GM12878 (cell line): ENCODE measurements at regions not wholly inside any gene's neighbourhood (a gene's known extent, or its start where the extent isn't known, plus 50 kb on each side); places are given as distances from the start of the nearest gene placed in this dataset.

ENCODE experiments used
- ATAC-seq: fragments of 200-7000 bp; cut with Tn5 transposase; 3 replicates; pipeline ENCODE4 v1.9.1; 2020; ENCODE audit warnings: mild to moderate bottlenecking, moderate library complexity
- BruUV-seq: library from RNA; stranded (reverse); fragments of 400-500 nt; replicated peaks from 2 replicates; lab custom pipeline; 2021; lab: Mats Ljungman, UMichigan
- CTCF ChIA-PET: fragments of 300-600 bp; sonication (Branson Sonifier 250); formaldehyde crosslinking; extraction: SDS; loops from one replicate; lab custom pipeline; 2021; ENCODE audit warnings: inconsistent platforms; lab: Yijun Ruan, JAX
- POLR2A ChIA-PET: fragments of 350-600 bp; formaldehyde crosslinking; extraction: SDS; loops from one replicate; lab custom pipeline; 2021; ENCODE audit warnings: inconsistent platforms; lab: Charles Lee
- RAD21 ChIA-PET: fragments of 300-600 bp; sonication (Branson Sonifier 250); formaldehyde crosslinking; loops from one replicate; lab custom pipeline; 2023; ENCODE audit warnings: antibody characterized with exemption; ENCODE audit not compliant: unreplicated experiment; lab: Charles Lee
- SMC1A ChIA-PET: fragments of 300-600 bp; sonication (Branson Sonifier 250); formaldehyde crosslinking; loops from one replicate; lab custom pipeline; 2023; ENCODE audit not compliant: unreplicated experiment, uncharacterized antibody; lab: Charles Lee
- DNase-seq: peaks from one replicate; pipeline ENCODE4 v3.0.0-alpha.2; 2011; ENCODE audit warnings: low read depth, low spot score
- FAIRE-seq: peaks from 3 replicates; lab custom pipeline; 2011; peaks lifted over from hg19 to GRCh38; lab: Jason Lieb, UNC
- H2AFZ ChIP-seq: 2 replicates; pipeline ENCODE4 v1.6.0; 2011; ENCODE audit warnings: low read depth, low read length, control low read depth; ENCODE audit not compliant: control insufficient read depth
- H3K27ac ChIP-seq: 2 replicates; pipeline ENCODE4 v1.5.1; 2011; ENCODE audit warnings: control low read depth; ENCODE audit not compliant: control insufficient read depth, insufficient read depth
- H3K27me3 ChIP-seq, 2 experiments: replicated peaks in 1 of 2; 2 replicates each; pipeline versions ENCODE4 v1.6.0 to v1.6.1; 2011; ENCODE audit warnings: low read length in 1 of 2; ENCODE audit not compliant: control insufficient read depth in 2 of 2, insufficient read depth in 2 of 2
- H3K36me3 ChIP-seq, 2 experiments: 2 replicates each; pipeline ENCODE4 v1.5.1; 2011; ENCODE audit warnings: low read length in 1 of 2; ENCODE audit not compliant: control insufficient read depth in 2 of 2, insufficient read depth in 2 of 2
- H3K4me1 ChIP-seq: 2 replicates; pipeline ENCODE4 v1.6.1; 2011; ENCODE audit warnings: mild to moderate bottlenecking, low read length, moderate library complexity, mixed read lengths; ENCODE audit not compliant: control insufficient read depth, insufficient read depth
- H3K4me2 ChIP-seq: 2 replicates; pipeline ENCODE4 v1.6.0; 2011; ENCODE audit warnings: control low read depth; ENCODE audit not compliant: control insufficient read depth, insufficient read depth
- H3K4me3 ChIP-seq: fragments of 200-600 bp; sonication (generic); 2 replicates; pipeline ENCODE4 v1.5.1; 2016
- H3K79me2 ChIP-seq: 2 replicates; pipeline ENCODE4 v1.6.0; 2011; ENCODE audit warnings: low read length; ENCODE audit not compliant: control insufficient read depth, insufficient read depth
- H3K9ac ChIP-seq: 2 replicates; pipeline ENCODE4 v1.8.0; 2011; ENCODE audit warnings: low read length, control low read depth, mixed read lengths; ENCODE audit not compliant: control insufficient read depth, insufficient read depth
- H3K9me3 ChIP-seq: replicated peaks from 3 replicates; pipeline ENCODE4 v1.5.1; 2011; ENCODE audit warnings: mild to moderate bottlenecking, low read length; ENCODE audit not compliant: control insufficient read depth, insufficient read depth
- H4K20me1 ChIP-seq: 2 replicates; pipeline ENCODE4 v1.6.0; 2011; ENCODE audit not compliant: control insufficient read depth, insufficient read depth
- CBFB ChIP-seq: IDR thresholded peaks from 2 replicates; pipeline ENCODE4 v1.6.1; 2016; ENCODE audit warnings: antibody characterized with exemption, low read depth
- CHD4 ChIP-seq: fragments of 200-600 bp; sonication (generic); IDR thresholded peaks from 2 replicates; pipeline ENCODE4 v1.6.1; 2016; ENCODE audit warnings: mild to moderate bottlenecking
- DPF2 ChIP-seq: fragments of 450-650 bp; IDR thresholded peaks from 2 replicates; pipeline ENCODE4 v1.6.1; 2017; ENCODE audit warnings: mild to moderate bottlenecking
- TARDBP ChIP-seq: IDR thresholded peaks from 2 replicates; pipeline ENCODE4 v1.6.1; 2016; ENCODE audit warnings: borderline replicate concordance
- TBL1XR1 ChIP-seq: IDR thresholded peaks from 2 replicates; pipeline ENCODE4 v1.6.1; 2012; ENCODE audit warnings: low read depth, low read length, improper control_type of control experiment
- ZNF24 ChIP-seq: fragments of 450-650 bp; IDR thresholded peaks from 2 replicates; pipeline ENCODE4 v1.6.1; 2017; ENCODE audit warnings: antibody characterized with exemption, mild to moderate bottlenecking
- ZZZ3 ChIP-seq: IDR thresholded peaks from 2 replicates; pipeline ENCODE4 v1.6.1; 2011; ENCODE audit warnings: low read depth; ENCODE audit not compliant: control insufficient read depth, insufficient read length
- WGBS: methylation state at CpG from one replicate; pipeline ENCODE4 v1.1.6; 2016; ENCODE audit warnings: low lambda C conversion rate; ENCODE audit not compliant: insufficient replicate concordance, insufficient coverage; ENCODE audit errors: missing lambda C conversion rate; 5-methylcytosine and 5-hydroxymethylcytosine counted together
- in situ Hi-C: fragments of 300-500 bp; cut with MboI; formaldehyde crosslinking; loops from 9 replicates; pipeline ENCODE4 v1.14.3; 2018; ENCODE audit warnings: mixed read lengths
- intact Hi-C: fragments of 100-400 bp; cut with micrococcal nuclease; formaldehyde crosslinking; loops from one replicate; pipeline ENCODE4 v1.14.2; 2022; ENCODE audit not compliant: unreplicated experiment
- TF ChIP-seq, protein P1 (sequence below), 3 experiments: IDR thresholded peaks in 2 of 3; conservative IDR thresholded peaks in 1 of 3; 2 replicates each; pipeline ENCODE4 v1.5.1; 2011; ENCODE audit warnings: low read depth in 3 of 3, low read length in 3 of 3, mild to moderate bottlenecking in 3 of 3, control low read depth in 2 of 3, moderate library complexity in 2 of 3, inconsistent platforms in 1 of 3, mixed read lengths in 1 of 3; ENCODE audit not compliant: control insufficient read depth in 2 of 3, insufficient read depth in 1 of 3; ENCODE audit errors: extremely low read depth in 1 of 3
- TF ChIP-seq, protein P2 (sequence below): IDR thresholded peaks from 2 replicates; pipeline ENCODE4 v1.6.1; 2012; ENCODE audit warnings: low read depth, low read length, improper control_type of control experiment
- TF ChIP-seq, protein P3 (sequence below): fragments of 450-650 bp; IDR thresholded peaks from 2 replicates; pipeline ENCODE4 v1.6.1; 2016; ENCODE audit warnings: mild to moderate bottlenecking
- TF ChIP-seq, protein P4 (sequence below): fragments of 450-650 bp; IDR thresholded peaks from 2 replicates; pipeline ENCODE4 v1.6.1; 2017; ENCODE audit warnings: low read depth, mild to moderate bottlenecking, moderate library complexity
- TF ChIP-seq, protein P5 (sequence below): IDR thresholded peaks from 2 replicates; pipeline ENCODE4 v1.6.1; 2012; ENCODE audit warnings: low read depth, low read length, improper control_type of control experiment
- TF ChIP-seq, protein P6 (sequence below): fragments of 450-650 bp; IDR thresholded peaks from 2 replicates; pipeline ENCODE4 v1.6.1; 2017; ENCODE audit warnings: borderline replicate concordance

DNA sequence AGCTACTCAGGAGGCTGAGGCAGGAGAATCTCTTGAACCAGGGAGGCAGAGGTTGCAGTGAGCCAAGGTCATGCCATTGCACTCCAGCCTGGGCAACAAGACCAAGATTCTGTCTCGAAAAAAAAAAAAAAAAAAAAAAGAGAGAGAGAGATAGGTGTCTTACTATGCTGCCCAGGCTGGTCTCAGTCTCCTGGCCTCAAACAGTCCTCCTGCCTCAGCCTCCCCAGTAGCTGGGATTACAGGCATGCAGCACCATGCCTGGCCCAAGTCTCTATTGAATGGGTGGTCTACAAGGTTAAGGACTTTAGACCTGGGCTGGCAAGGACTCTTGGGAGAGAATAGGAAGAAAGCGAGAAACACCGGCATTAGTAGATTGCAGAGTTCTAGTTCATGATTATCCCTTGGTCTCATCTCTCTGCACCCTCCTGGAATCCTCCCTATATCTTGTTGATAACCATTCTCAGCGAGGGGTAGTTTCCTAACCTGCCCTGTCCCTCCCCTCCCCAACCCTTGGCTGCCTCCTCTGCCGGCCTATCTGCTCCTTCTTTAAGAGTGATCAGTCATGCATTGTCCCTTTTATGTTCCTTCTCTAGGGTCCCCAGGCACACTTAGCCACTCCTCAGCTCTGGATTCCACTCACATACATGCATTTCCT lies 128.1 kb upstream of the MAP1LC3B2 start:
- Histone ChIP-seq H3K4me3 (no peak overlapping the region), H3K27me3 (peaks cover 0 to 1% of the 10 kb centered on the region in 2 experiments; a peak in 3 of 4 replicates), H3K4me1 (no peaks in the 10 kb centered on the region), H3K9ac (no peak overlapping the region), H3K4me2 (no peak overlapping the region), H3K79me2 (no peaks in the 10 kb centered on the region), H2AFZ (no peak overlapping the region), H3K9me3 (no peaks in the 10 kb centered on the region; the same call in 2 of the 3 replicates), H4K20me1 (no peaks in the 10 kb centered on the region; the same call in 1 of the 2 replicates), H3K36me3 (no peaks in the 10 kb centered on the region), H3K27ac (no peak overlapping the region)
- SMC1A ChIA-PET: interaction anchor here (0.6 kb wide), 1 partner anchor 85 kb away, joined by 3 read pairs; no protein-coding TSS in a partner anchor
- BruUV-seq: no TSS peak
- ATAC-seq (no peak), DNase-seq (no peak), FAIRE-seq (no peak)
- POLR2A ChIA-PET: interaction anchor here (0.6 kb wide), 1 partner anchor 242 kb away, joined by 5 read pairs; no protein-coding TSS in a partner anchor
- in situ Hi-C loops (no loop called here), intact Hi-C loops (no loop called here)
- CTCF ChIA-PET: no interaction called here
- RAD21 ChIA-PET: interaction anchor here (0.7 kb wide), 1 partner anchor 273 kb away, joined by 3 read pairs; no protein-coding TSS in a partner anchor
- 53% methylated on average over 4 of the region's 5 CpGs for WGBS
- no peak for TF ChIP-seq CBFB
- TF ChIP-seq, protein P1, sequence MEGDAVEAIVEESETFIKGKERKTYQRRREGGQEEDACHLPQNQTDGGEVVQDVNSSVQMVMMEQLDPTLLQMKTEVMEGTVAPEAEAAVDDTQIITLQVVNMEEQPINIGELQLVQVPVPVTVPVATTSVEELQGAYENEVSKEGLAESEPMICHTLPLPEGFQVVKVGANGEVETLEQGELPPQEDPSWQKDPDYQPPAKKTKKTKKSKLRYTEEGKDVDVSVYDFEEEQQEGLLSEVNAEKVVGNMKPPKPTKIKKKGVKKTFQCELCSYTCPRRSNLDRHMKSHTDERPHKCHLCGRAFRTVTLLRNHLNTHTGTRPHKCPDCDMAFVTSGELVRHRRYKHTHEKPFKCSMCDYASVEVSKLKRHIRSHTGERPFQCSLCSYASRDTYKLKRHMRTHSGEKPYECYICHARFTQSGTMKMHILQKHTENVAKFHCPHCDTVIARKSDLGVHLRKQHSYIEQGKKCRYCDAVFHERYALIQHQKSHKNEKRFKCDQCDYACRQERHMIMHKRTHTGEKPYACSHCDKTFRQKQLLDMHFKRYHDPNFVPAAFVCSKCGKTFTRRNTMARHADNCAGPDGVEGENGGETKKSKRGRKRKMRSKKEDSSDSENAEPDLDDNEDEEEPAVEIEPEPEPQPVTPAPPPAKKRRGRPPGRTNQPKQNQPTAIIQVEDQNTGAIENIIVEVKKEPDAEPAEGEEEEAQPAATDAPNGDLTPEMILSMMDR (IDR thresholded peaks at IDR 0.05 in 2 of 3, conservative IDR thresholded peaks at IDR 0.05 in 1 of 3; ENCODE audit: control insufficient read depth in 2 of 3, extremely low read depth in 1 of 3, insufficient read depth in 1 of 3, low read depth in 3 of 3, low read length in 3 of 3): no peak
- TF ChIP-seq, protein P2, sequence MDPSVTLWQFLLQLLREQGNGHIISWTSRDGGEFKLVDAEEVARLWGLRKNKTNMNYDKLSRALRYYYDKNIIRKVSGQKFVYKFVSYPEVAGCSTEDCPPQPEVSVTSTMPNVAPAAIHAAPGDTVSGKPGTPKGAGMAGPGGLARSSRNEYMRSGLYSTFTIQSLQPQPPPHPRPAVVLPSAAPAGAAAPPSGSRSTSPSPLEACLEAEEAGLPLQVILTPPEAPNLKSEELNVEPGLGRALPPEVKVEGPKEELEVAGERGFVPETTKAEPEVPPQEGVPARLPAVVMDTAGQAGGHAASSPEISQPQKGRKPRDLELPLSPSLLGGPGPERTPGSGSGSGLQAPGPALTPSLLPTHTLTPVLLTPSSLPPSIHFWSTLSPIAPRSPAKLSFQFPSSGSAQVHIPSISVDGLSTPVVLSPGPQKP: no peak
- no peak for TF ChIP-seq DPF2
- no peak for TF ChIP-seq TBL1XR1
- TF ChIP-seq, protein P3, sequence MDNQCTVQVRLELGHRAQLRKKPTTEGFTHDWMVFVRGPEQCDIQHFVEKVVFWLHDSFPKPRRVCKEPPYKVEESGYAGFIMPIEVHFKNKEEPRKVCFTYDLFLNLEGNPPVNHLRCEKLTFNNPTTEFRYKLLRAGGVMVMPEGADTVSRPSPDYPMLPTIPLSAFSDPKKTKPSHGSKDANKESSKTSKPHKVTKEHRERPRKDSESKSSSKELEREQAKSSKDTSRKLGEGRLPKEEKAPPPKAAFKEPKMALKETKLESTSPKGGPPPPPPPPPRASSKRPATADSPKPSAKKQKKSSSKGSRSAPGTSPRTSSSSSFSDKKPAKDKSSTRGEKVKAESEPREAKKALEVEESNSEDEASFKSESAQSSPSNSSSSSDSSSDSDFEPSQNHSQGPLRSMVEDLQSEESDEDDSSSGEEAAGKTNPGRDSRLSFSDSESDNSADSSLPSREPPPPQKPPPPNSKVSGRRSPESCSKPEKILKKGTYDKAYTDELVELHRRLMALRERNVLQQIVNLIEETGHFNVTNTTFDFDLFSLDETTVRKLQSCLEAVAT: no peak
- no peak for TF ChIP-seq ZNF24
- TF ChIP-seq, protein P4, sequence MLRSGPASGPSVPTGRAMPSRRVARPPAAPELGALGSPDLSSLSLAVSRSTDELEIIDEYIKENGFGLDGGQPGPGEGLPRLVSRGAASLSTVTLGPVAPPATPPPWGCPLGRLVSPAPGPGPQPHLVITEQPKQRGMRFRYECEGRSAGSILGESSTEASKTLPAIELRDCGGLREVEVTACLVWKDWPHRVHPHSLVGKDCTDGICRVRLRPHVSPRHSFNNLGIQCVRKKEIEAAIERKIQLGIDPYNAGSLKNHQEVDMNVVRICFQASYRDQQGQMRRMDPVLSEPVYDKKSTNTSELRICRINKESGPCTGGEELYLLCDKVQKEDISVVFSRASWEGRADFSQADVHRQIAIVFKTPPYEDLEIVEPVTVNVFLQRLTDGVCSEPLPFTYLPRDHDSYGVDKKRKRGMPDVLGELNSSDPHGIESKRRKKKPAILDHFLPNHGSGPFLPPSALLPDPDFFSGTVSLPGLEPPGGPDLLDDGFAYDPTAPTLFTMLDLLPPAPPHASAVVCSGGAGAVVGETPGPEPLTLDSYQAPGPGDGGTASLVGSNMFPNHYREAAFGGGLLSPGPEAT: no peak
- no peak for TF ChIP-seq CHD4
- TF ChIP-seq, protein P5, sequence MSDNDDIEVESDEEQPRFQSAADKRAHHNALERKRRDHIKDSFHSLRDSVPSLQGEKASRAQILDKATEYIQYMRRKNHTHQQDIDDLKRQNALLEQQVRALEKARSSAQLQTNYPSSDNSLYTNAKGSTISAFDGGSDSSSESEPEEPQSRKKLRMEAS: no peak
- no peak for TF ChIP-seq ZZZ3
- TF ChIP-seq, protein P6, sequence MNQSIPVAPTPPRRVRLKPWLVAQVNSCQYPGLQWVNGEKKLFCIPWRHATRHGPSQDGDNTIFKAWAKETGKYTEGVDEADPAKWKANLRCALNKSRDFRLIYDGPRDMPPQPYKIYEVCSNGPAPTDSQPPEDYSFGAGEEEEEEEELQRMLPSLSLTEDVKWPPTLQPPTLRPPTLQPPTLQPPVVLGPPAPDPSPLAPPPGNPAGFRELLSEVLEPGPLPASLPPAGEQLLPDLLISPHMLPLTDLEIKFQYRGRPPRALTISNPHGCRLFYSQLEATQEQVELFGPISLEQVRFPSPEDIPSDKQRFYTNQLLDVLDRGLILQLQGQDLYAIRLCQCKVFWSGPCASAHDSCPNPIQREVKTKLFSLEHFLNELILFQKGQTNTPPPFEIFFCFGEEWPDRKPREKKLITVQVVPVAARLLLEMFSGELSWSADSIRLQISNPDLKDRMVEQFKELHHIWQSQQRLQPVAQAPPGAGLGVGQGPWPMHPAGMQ: no peak
- no peak for TF ChIP-seq TARDBP
